HG02642 (cell line): ENCODE measurements at regions not wholly inside any gene's neighbourhood (a gene's known extent, or its start where the extent isn't known, plus 50 kb on each side); places are given as distances from the start of the nearest gene placed in this dataset.

Experiments
- ATAC-seq: cut with Tn5 transposase; IDR thresholded peaks from one replicate; pipeline ENCODE4 v1.9.1; 2021; ENCODE audit warnings: mild to moderate bottlenecking; ENCODE audit not compliant: unreplicated experiment, poor library complexity

- no peak for ATAC-seq
Measured at GRCh38 chr5:121171834-121172233, 679.8 kb upstream of the FTMT start.

- no peak for ATAC-seq
Measured at GRCh38 chr5:121174351-121174750, 677.3 kb upstream of the FTMT start.

GRCh38 chr5:121175986-121176385 is 675.7 kb upstream of the FTMT start:
- no peak for ATAC-seq

- ATAC-seq, result no peak
Measured at GRCh38 chr5:121182788-121183490, 668.7 kb upstream of the FTMT start.

- ATAC-seq, result no peak
Measured at GRCh38 chr5:121188849-121189248, 662.8 kb upstream of the FTMT start.

- no peak for ATAC-seq
Measured at GRCh38 chr5:121189342-121190305, 662.1 kb upstream of the FTMT start.

- no peak for ATAC-seq
Measured at GRCh38 chr5:121199216-121199999, 652.3 kb upstream of the FTMT start.

GRCh38 chr5:121218086-121218485 is 633.6 kb upstream of the FTMT start:
- no peak for ATAC-seq

GRCh38 chr5:121221483-121221882 is 630.2 kb upstream of the FTMT start:
- no peak for ATAC-seq

GRCh38 chr5:121226765-121227164 is 624.9 kb upstream of the FTMT start:
- no peak for ATAC-seq

GRCh38 chr5:121239951-121240350 is 611.7 kb upstream of the FTMT start:
- no peak for ATAC-seq

- no peak for ATAC-seq
Measured at GRCh38 chr5:121246971-121247370, 604.7 kb upstream of the FTMT start.

GRCh38 chr5:121251954-121252353 is 599.7 kb upstream of the FTMT start:
- ATAC-seq, result no peak

GRCh38 chr5:121257621-121258020 is 594.1 kb upstream of the FTMT start:
- ATAC-seq, result no peak

GRCh38 chr5:121263456-121263855 is 588.2 kb upstream of the FTMT start:
- ATAC-seq, result no peak

GRCh38 chr5:121264605-121265004 is 587.1 kb upstream of the FTMT start:
- ATAC-seq, result no peak

- ATAC-seq, result no peak
Measured at GRCh38 chr5:121271546-121271945, 580.1 kb upstream of the FTMT start.

GRCh38 chr5:121273833-121274433 is 577.7 kb upstream of the FTMT start:
- no peak for ATAC-seq

- ATAC-seq, result no peak
Measured at GRCh38 chr5:121279801-121280200, 571.9 kb upstream of the FTMT start.

GRCh38 chr5:121285801-121286521 is 565.7 kb upstream of the FTMT start:
- no peak for ATAC-seq
